OCI-LY1 (cell line): ENCODE measurements at regions not wholly inside any gene's neighbourhood (a gene's known extent, or its start where the extent isn't known, plus 50 kb on each side); places are given as distances from the start of the nearest gene placed in this dataset.

Source experiments
- H2AFZ ChIP-seq: fragments of 200-600 bp; sonication (generic), shearing (Covaris generic); 2 replicates; pipeline ENCODE4 v1.6.0; 2014; ENCODE audit warnings: antibody characterized with exemption, mild to moderate bottlenecking, low read length
- H3F3A ChIP-seq: fragments of 200-600 bp; sonication (generic), shearing (Covaris generic); 2 replicates; pipeline ENCODE4 v1.6.0; 2014; ENCODE audit warnings: mild to moderate bottlenecking, antibody characterized with exemption, low read length, moderate library complexity; ENCODE audit not compliant: insufficient read depth
- H3K27ac ChIP-seq: fragments of 200-600 bp; sonication (generic); 2 replicates; pipeline ENCODE4 v1.5.1; 2014; ENCODE audit warnings: low read length, mixed run types, mild to moderate bottlenecking, low read depth; ENCODE audit not compliant: poor library complexity, severe bottlenecking
- H3K27me3 ChIP-seq: fragments of 200-600 bp; sonication (generic); 2 replicates; pipeline ENCODE4 v1.6.0; 2014; ENCODE audit warnings: antibody characterized with exemption, mild to moderate bottlenecking, low read length, moderate library complexity; ENCODE audit not compliant: insufficient read depth
- H3K36me3 ChIP-seq: fragments of 200-600 bp; sonication (generic); 2 replicates; pipeline ENCODE4 v1.6.1; 2014; ENCODE audit warnings: mild to moderate bottlenecking, antibody characterized with exemption, low read length, moderate library complexity, mixed read lengths; ENCODE audit not compliant: insufficient read depth
- H3K4me1 ChIP-seq: fragments of 200-600 bp; sonication (generic); 2 replicates; pipeline ENCODE4 v1.5.1; 2014; ENCODE audit warnings: mild to moderate bottlenecking, low read length, moderate library complexity; ENCODE audit not compliant: insufficient read depth, severe bottlenecking
- H3K4me2 ChIP-seq: fragments of 200-600 bp; sonication (generic), shearing (Covaris generic); 2 replicates; pipeline ENCODE4 v1.6.1; 2014; ENCODE audit warnings: low read length
- H3K4me3 ChIP-seq: fragments of 200-600 bp; sonication (generic); 2 replicates; pipeline ENCODE4 v1.5.1; 2014; ENCODE audit warnings: low read length, low read depth, mild to moderate bottlenecking, mixed read lengths; ENCODE audit not compliant: poor library complexity, severe bottlenecking
- H3K79me2 ChIP-seq: fragments of 200-600 bp; shearing (Covaris generic); 2 replicates; pipeline ENCODE4 v1.6.1; 2016; ENCODE audit warnings: mixed run types, low read length, mixed read lengths; ENCODE audit not compliant: insufficient read depth
- H3K9ac ChIP-seq: fragments of 200-600 bp; sonication (generic), shearing (Covaris generic); 2 replicates; pipeline ENCODE4 v1.6.1; 2014; ENCODE audit warnings: mild to moderate bottlenecking, low read length, mixed read lengths
- H3K9me2 ChIP-seq: fragments of 200-600 bp; sonication (generic), shearing (Covaris generic); 2 replicates; pipeline ENCODE4 v1.6.1; 2014; ENCODE audit warnings: low read depth, mild to moderate bottlenecking, low read length, mixed read lengths
- H3K9me3 ChIP-seq: fragments of 200-600 bp; shearing (Covaris generic); 2 replicates; pipeline ENCODE4 v1.6.1; 2014; ENCODE audit warnings: low read length, mixed read lengths
- H4K20me1 ChIP-seq: fragments of 200-600 bp; sonication (generic), shearing (Covaris generic); 2 replicates; pipeline ENCODE4 v1.6.0; 2016; ENCODE audit warnings: mild to moderate bottlenecking, low read length; ENCODE audit not compliant: insufficient read depth
- EZH2 ChIP-seq: fragments of 200-600 bp; sonication (generic), shearing (Covaris generic); IDR thresholded peaks from 2 replicates; pipeline ENCODE4 v1.8.0; 2017; ENCODE audit warnings: borderline replicate concordance, mixed run types, mild to moderate bottlenecking, antibody characterized with exemption, low read length, moderate library complexity, mixed read lengths
- TF ChIP-seq, protein P1 (sequence below): fragments of 200-600 bp; sonication (generic), shearing (Covaris generic); IDR thresholded peaks from 2 replicates; pipeline ENCODE4 v1.5.1; 2017; ENCODE audit warnings: mild to moderate bottlenecking, antibody characterized with exemption, low read length, moderate library complexity, mixed read lengths

DNA sequence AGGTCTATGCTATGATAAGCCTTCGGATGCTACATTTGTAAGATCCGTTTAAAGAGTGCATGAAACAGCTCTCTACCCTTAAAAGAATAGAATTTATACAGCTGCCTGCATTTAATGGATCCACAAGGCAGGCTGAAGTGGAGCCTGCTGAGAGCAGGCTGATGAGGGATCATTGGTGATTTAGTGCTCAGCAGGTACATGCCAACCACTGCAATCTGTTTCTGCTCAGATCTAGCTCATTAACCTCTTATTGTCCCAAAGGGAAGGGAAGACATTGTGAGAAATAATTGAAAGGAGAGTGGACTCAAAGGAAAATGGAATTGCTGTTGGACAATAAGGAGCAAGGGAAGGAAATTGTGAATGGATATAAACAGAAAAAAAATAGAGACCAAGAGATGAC lies 822.6 kb downstream of the TRIB2 start:
- H3K4me1 ChIP-seq: no peaks in the 10 kb centered on the region
- H4K20me1 ChIP-seq: no peaks in the 10 kb centered on the region
- H3K9ac ChIP-seq: no peak overlapping the region
- H3K79me2 ChIP-seq: no peaks in the 10 kb centered on the region
- no peak overlapping the region for H3K4me2 ChIP-seq
- no peaks in the 10 kb centered on the region for H3K9me3 ChIP-seq
- H3K27ac ChIP-seq: no peak overlapping the region
- H3K4me3 ChIP-seq: no peak overlapping the region
- no peak for TF ChIP-seq EZH2
- TF ChIP-seq, protein P1, sequence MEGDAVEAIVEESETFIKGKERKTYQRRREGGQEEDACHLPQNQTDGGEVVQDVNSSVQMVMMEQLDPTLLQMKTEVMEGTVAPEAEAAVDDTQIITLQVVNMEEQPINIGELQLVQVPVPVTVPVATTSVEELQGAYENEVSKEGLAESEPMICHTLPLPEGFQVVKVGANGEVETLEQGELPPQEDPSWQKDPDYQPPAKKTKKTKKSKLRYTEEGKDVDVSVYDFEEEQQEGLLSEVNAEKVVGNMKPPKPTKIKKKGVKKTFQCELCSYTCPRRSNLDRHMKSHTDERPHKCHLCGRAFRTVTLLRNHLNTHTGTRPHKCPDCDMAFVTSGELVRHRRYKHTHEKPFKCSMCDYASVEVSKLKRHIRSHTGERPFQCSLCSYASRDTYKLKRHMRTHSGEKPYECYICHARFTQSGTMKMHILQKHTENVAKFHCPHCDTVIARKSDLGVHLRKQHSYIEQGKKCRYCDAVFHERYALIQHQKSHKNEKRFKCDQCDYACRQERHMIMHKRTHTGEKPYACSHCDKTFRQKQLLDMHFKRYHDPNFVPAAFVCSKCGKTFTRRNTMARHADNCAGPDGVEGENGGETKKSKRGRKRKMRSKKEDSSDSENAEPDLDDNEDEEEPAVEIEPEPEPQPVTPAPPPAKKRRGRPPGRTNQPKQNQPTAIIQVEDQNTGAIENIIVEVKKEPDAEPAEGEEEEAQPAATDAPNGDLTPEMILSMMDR: no peak
- no peaks in the 10 kb centered on the region for H3K27me3 ChIP-seq
- H3K36me3 ChIP-seq: no peaks in the 10 kb centered on the region
- no peaks in the 10 kb centered on the region for H3F3A ChIP-seq
- H2AFZ ChIP-seq: no peak overlapping the region
- no peaks in the 10 kb centered on the region for H3K9me2 ChIP-seq

DNA sequence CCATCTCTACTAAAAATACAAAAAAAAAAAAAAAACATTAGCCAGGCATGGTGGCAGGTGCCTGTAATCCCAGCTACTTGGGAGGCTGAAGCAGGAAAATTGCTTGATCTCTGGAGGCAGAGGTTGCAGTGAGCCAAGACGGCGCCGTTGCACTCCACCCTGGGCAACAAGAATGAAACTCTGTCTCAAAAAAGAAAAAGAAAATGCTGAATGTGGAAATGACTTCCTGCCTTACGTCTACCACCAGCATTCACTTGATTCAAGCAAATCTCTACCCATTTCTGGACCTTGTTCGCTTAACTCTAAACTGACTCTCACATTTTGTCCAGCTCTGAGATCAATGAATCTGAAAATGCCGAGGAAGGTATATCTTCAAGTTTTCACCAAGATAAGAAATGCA lies 825.3 kb downstream of the TRIB2 start:
- Histone ChIP-seq H3K9me3 (no peaks in the 10 kb centered on the region), H3K4me1 (no peaks in the 10 kb centered on the region), H3K4me3 (no peak overlapping the region), H3K36me3 (no peaks in the 10 kb centered on the region), H3K79me2 (no peaks in the 10 kb centered on the region), H2AFZ (no peak overlapping the region), H4K20me1 (no peaks in the 10 kb centered on the region), H3K9ac (no peak overlapping the region), H3F3A (no peaks in the 10 kb centered on the region), H3K4me2 (no peak overlapping the region), H3K27me3 (no peaks in the 10 kb centered on the region), H3K9me2 (no peaks in the 10 kb centered on the region), H3K27ac (no peak overlapping the region)
- TF ChIP-seq EZH2: no peak
- TF ChIP-seq, protein P1: no peak

DNA sequence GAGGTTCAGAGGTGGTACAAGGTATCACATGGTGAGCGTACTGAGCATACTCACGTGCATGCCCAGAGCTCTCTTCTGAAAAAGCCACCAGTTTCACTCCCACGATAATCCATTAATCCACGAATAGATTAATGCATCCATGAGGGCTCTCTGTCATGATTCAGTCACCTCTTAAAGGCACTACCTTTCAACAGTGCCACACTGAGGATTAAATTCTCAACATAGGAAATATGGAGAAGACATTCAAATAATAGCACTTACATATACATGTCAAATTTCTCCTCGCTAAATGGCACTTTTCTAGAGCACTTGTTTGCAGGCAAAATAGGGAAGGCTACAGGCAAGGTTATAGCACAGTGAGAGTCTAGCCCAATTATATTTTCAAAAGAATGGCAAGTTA lies 825.9 kb downstream of the TRIB2 start:
- H4K20me1 ChIP-seq: no peaks in the 10 kb centered on the region
- no peak overlapping the region for H2AFZ ChIP-seq
- H3K27me3 ChIP-seq: no peaks in the 10 kb centered on the region
- no peak for TF ChIP-seq EZH2
- TF ChIP-seq, protein P1: no peak
- no peaks in the 10 kb centered on the region for H3K36me3 ChIP-seq
- no peak overlapping the region for H3K4me2 ChIP-seq
- no peak overlapping the region for H3K27ac ChIP-seq
- H3K9me3 ChIP-seq: no peaks in the 10 kb centered on the region
- H3K9me2 ChIP-seq: no peaks in the 10 kb centered on the region
- H3K4me1 ChIP-seq: no peaks in the 10 kb centered on the region
- no peaks in the 10 kb centered on the region for H3F3A ChIP-seq
- no peaks in the 10 kb centered on the region for H3K79me2 ChIP-seq
- H3K4me3 ChIP-seq: no peak overlapping the region
- no peak overlapping the region for H3K9ac ChIP-seq
